ENCODE measurements at regions not wholly inside any gene's neighbourhood (a gene's known extent, or its start where the extent isn't known, plus 50 kb on each side); places are given as distances from the start of the nearest gene placed in this dataset.
"Not testable (repeated sequence)": the region's sequence is repeated elsewhere in the genome, so short reads cannot be mapped to it uniquely, and the experiment has no call there.

DNA sequence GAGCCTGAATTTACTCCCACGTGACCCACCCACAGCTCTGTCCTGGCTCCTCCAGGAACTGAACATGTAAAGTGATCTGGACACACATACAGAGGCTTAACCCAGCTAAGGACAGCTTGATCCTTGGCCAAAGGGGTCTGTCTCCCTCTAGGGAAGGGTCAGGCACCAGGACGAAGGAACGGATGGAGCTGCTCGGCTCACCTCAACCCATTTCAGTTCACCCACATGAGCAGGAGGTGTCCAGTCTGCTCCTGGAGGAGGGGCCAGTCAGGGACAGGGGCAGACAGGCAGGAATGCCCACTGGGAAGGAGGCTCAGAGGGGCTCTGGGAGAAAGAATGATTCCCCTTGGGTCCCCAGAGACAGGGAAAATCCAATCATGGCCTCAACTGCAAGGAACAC lies 567.2 kb downstream of the PTPRU start:
- H3K36me3 ChIP-seq (ENCODE audit: insufficient read depth, low read length) = no peaks in the 10 kb centered on the region
- H3K79me2 ChIP-seq (ENCODE audit: control insufficient read depth, insufficient read depth, low read length, unreplicated experiment) = no peaks in the 10 kb centered on the region
- no peak overlapping the region for H3K27ac ChIP-seq (ENCODE audit: low read depth, low read length)
- H3K4me3 ChIP-seq (ENCODE audit: low read depth, low read length) = no peak overlapping the region
- no peak overlapping the region for H2AFZ ChIP-seq (ENCODE audit: low read length, unreplicated experiment)
- H3K27me3 ChIP-seq (ENCODE audit: insufficient read depth, low read length) = peaks cover 33% of the 10 kb centered on the region
- H3K4me1 ChIP-seq (ENCODE audit: control insufficient read depth, insufficient read depth, low read length, unreplicated experiment) = no peaks in the 10 kb centered on the region

DNA sequence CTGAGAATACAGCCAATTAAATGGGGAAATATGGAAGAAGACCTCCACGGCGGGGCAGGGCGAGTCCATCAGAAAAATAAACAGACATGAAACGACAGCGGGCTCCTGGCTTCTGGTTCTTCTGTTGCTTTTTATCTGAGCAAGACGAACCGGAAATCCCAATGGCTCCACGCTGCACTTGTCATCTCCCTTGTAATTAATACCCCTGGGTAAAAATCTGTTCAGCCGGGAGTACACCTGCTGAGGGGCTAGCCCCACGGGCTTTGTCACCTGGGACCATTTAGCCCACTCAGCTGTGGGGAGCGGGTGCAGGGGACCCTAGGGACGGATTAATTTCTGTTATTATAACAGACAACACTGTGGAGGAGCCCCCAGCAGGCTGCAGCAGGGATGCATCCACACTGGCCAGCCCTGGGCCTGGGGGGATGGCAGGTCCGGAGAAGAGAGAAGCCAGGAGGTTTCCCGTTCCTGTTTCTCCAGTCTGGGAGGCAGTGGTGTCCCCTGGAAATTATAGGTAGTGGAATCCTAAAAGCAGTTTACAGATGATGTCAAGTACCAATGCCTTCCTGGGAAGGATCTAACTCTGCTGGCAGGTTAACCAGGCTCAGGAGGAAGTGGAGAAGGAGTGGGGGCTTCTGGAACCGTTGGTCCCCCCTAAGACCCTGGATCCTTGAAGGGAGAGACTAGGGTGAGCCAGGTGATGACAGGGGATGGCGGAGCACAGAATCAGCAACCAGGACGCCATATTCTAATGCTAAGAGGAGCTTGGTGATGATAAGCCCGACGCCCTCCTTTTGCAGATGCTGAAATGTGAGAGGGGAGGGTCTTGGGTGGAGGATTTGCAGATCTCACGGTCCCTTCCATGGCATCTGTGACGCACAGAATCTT lies 566.1 kb downstream of the PTPRU start:
- Histone ChIP-seq H3K36me3 (ENCODE audit: insufficient read depth, low read length) (no peaks in the 10 kb centered on the region), H2AFZ (ENCODE audit: low read length, unreplicated experiment) (no peak overlapping the region), H3K27me3 (ENCODE audit: insufficient read depth, low read length) (peaks cover 33% of the 10 kb centered on the region), H3K4me1 (ENCODE audit: control insufficient read depth, insufficient read depth, low read length, unreplicated experiment) (no peaks in the 10 kb centered on the region), H3K27ac (ENCODE audit: low read depth, low read length) (no peak overlapping the region), H3K79me2 (ENCODE audit: control insufficient read depth, insufficient read depth, low read length, unreplicated experiment) (no peaks in the 10 kb centered on the region), H3K4me3 (ENCODE audit: low read depth, low read length) (no peak overlapping the region)

DNA sequence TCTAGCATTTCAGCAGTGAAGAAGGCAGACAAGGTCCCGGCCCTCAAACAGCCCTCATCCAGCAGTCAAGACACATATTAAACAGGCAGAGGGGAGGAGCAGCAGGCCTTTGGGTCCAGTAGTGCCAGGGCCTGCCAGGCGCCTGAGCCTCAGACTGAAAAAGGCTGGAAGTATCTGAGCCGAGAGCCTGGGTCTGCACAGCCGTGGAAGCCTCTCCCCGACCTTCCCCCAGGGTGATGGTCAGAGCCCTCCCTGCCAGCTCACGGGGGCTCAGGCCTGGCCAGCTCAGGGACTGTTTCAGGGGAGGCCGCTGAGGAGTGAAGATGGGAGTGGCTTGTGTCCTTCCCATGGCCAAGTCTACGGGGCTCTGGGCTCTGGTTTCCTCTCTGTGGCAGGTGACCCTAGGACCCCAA lies 565.2 kb downstream of the PTPRU start:
- Histone ChIP-seq H2AFZ (ENCODE audit: low read length, unreplicated experiment) (no peak overlapping the region), H3K4me3 (ENCODE audit: low read depth, low read length) (no peak overlapping the region)

DNA sequence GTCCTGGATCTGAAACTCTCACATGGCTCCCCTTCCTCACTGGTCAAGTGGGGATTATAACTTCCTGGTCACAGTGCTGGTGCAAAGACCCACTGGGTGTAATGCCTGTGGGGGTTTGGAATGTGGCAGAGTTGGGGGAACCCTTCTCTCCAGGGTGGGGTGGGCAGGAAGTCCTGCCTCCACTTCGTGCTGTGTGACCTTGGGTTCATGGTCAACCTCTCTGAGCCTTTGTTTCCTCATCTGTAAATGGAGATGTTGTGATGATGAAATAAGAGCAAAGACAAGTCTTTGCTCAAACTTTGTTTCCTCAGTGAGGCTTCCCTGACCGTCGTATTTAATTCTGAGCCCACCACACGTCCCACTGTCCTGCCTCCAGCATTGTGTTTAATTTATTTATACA lies 564.7 kb downstream of the PTPRU start:
- no peaks in the 10 kb centered on the region for H3K79me2 ChIP-seq (ENCODE audit: control insufficient read depth, insufficient read depth, low read length, unreplicated experiment)
- H3K4me1 ChIP-seq (ENCODE audit: control insufficient read depth, insufficient read depth, low read length, unreplicated experiment) = no peaks in the 10 kb centered on the region
- no peak overlapping the region for H3K27ac ChIP-seq (ENCODE audit: low read depth, low read length)
- H3K27me3 ChIP-seq (ENCODE audit: insufficient read depth, low read length) = peaks cover 33% of the 10 kb centered on the region
- no peaks in the 10 kb centered on the region for H3K36me3 ChIP-seq (ENCODE audit: insufficient read depth, low read length)
- no peak overlapping the region for H2AFZ ChIP-seq (ENCODE audit: low read length, unreplicated experiment)
- no peak overlapping the region for H3K4me3 ChIP-seq (ENCODE audit: low read depth, low read length)

More for the DNA sequence above, 565.2 kb downstream of the PTPRU start:
- Histone ChIP-seq H3K79me2 (ENCODE audit: control insufficient read depth, insufficient read depth, low read length, unreplicated experiment) (no peaks in the 10 kb centered on the region), H3K36me3 (ENCODE audit: insufficient read depth, low read length) (no peaks in the 10 kb centered on the region), H3K4me1 (ENCODE audit: control insufficient read depth, insufficient read depth, low read length, unreplicated experiment) (no peaks in the 10 kb centered on the region), H3K27me3 (ENCODE audit: insufficient read depth, low read length) (peaks cover 33% of the 10 kb centered on the region), H3K27ac (ENCODE audit: low read depth, low read length) (no peak overlapping the region)

DNA sequence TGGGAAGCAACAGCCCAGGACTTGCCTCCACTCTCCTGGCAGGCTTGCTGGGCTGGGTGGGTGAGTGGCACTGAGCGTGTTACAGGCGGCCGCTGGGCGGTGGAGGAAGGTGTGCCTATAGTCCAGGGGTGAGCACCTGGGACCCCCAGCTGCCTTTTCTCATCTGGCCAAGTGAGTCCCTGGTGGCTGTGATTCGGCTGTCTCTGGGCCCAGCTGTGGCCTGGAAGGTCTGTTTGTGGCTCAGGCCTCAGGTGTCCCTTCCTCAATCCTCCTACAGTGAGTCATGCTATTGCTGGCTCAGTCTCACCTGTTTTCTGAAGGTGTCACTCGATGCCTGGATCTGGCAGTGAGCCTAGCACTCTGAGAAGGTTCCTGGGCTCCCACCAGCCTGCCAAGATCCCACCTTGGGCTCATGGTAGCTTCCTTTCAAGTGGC lies 564.2 kb downstream of the PTPRU start:
- H3K79me2 ChIP-seq (ENCODE audit: control insufficient read depth, insufficient read depth, low read length, unreplicated experiment) = no peaks in the 10 kb centered on the region
- H2AFZ ChIP-seq (ENCODE audit: low read length, unreplicated experiment) = no peak overlapping the region
- no peak overlapping the region for H3K27ac ChIP-seq (ENCODE audit: low read depth, low read length)
- no peaks in the 10 kb centered on the region for H3K4me1 ChIP-seq (ENCODE audit: control insufficient read depth, insufficient read depth, low read length, unreplicated experiment)
- no peaks in the 10 kb centered on the region for H3K36me3 ChIP-seq (ENCODE audit: insufficient read depth, low read length)
- H3K4me3 ChIP-seq (ENCODE audit: low read depth, low read length) = no peak overlapping the region
- H3K27me3 ChIP-seq (ENCODE audit: insufficient read depth, low read length) = peaks cover 33% of the 10 kb centered on the region

DNA sequence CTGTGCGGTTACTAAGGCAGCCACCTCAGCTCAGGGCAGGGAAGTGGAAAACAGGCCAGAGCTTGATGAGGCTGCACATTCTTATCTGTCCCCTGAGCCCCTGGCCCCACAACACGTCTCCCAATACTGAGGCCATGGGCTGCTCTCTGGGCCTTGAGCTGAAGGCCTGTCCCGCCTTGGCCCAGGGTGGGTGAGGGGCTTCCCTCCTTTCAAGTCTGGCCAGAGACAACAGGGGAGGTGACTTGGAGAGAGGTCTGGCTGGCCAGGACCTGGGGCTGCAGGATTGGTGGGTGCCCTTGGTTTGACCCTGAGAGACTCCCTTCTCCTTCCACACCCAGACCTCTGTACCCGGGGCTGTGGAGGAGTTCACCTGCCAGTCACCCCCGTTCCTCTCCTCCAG lies 563.8 kb downstream of the PTPRU start:
- Histone ChIP-seq H3K27me3 (ENCODE audit: insufficient read depth, low read length) (peaks cover 33% of the 10 kb centered on the region), H3K4me1 (ENCODE audit: control insufficient read depth, insufficient read depth, low read length, unreplicated experiment) (no peaks in the 10 kb centered on the region), H3K36me3 (ENCODE audit: insufficient read depth, low read length) (no peaks in the 10 kb centered on the region), H3K27ac (ENCODE audit: low read depth, low read length) (no peak overlapping the region), H3K79me2 (ENCODE audit: control insufficient read depth, insufficient read depth, low read length, unreplicated experiment) (no peaks in the 10 kb centered on the region), H2AFZ (ENCODE audit: low read length, unreplicated experiment) (no peak overlapping the region), H3K4me3 (ENCODE audit: low read depth, low read length) (no peak overlapping the region)

DNA sequence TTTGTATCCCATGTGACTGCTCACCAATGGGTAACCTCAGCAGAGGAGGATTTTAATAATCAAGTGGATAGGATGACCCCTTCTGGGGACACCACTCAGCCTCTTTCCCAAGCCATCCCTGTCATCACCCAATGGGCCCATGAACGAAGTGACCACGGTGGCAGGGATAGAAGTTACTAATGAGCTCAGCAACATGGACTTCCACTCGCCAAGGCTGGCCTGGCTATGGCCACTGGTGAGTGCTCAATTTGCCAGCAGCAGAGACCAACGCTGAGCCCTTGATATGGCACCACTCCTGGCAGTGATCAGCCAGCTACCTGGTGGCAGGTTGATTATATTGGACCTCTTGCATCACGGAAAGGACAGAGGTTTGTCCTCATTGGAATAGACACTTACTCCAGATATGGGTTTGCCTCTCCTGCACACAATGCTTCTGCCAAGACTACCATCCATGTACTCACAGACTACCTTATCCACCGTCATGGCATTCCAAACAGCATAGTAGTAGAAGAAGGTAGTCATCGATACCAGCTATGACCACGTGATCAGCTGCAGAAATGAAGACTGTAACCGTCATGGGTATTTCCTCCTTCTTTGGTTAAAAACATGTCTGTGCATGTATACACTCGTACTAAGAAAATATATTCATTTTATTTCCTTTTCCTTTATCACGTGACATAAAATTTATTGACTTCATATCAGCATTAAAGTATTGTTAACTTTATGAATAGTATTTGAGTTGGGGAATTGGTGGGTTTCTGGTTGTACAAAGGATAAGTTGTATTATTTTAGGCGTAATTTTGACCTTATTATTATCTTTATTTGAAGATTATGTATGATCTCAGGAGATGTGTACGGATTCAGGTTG lies 562.6 kb downstream of the PTPRU start:
- Histone ChIP-seq H3K4me1 (ENCODE audit: control insufficient read depth, insufficient read depth, low read length, unreplicated experiment) (no peaks in the 10 kb centered on the region), H3K4me3 (ENCODE audit: low read depth, low read length) (no peak overlapping the region), H2AFZ (ENCODE audit: low read length, unreplicated experiment) (no peak overlapping the region), H3K27me3 (ENCODE audit: insufficient read depth, low read length) (peaks cover 27% of the 10 kb centered on the region), H3K36me3 (ENCODE audit: insufficient read depth, low read length) (no peaks in the 10 kb centered on the region), H3K27ac (ENCODE audit: low read depth, low read length) (no peak overlapping the region), H3K79me2 (ENCODE audit: control insufficient read depth, insufficient read depth, low read length, unreplicated experiment) (no peaks in the 10 kb centered on the region)

DNA sequence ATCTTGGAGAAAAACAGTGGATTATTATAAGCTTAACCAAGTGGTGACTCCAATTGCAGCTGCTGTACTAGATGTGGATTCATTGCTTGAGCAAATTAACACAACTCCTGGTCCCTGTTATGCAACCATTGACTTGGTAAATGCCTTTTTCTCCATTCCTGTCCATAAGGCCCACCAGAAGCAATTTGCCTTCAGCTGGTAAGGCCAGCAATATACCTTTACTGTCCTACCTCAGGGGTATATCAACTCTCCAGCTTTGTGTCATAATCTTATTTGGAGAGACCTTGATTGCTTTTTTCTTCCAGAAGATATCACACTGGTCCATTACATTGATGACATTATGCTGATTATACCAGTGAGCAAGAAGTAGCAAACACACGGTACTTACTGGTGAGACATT lies 560.8 kb downstream of the PTPRU start:
- H3K27me3 ChIP-seq (ENCODE audit: insufficient read depth, low read length) = peaks cover 10% of the 10 kb centered on the region
- not testable (repeated sequence) for H3K4me1 ChIP-seq (ENCODE audit: control insufficient read depth, insufficient read depth, low read length, unreplicated experiment); H2AFZ ChIP-seq (ENCODE audit: low read length, unreplicated experiment); H3K27ac ChIP-seq (ENCODE audit: low read depth, low read length); H3K36me3 ChIP-seq (ENCODE audit: insufficient read depth, low read length); H3K4me3 ChIP-seq (ENCODE audit: low read depth, low read length); H3K79me2 ChIP-seq (ENCODE audit: control insufficient read depth, insufficient read depth, low read length, unreplicated experiment)

DNA sequence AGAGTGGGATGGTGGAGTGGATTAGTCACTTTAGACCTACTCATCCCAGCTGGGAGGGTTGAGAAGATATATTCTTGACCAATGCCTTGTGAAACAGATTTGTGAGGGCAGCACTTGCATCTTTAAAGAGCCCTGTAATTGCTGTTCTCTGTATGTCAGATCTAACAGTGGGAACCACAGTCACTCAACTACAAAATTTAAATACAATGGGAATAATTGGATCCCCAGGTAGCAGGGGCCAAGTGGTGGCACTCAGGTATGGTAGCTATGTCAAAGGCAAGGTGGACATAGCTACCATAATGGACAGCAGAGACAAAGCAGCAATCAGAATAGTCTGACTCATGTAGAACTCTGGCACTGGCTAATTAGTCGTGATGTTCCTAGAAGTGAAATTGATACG lies 559.6 kb downstream of the PTPRU start:
- H3K4me3 ChIP-seq (ENCODE audit: low read depth, low read length); H3K79me2 ChIP-seq (ENCODE audit: control insufficient read depth, insufficient read depth, low read length, unreplicated experiment); H3K27me3 ChIP-seq (ENCODE audit: insufficient read depth, low read length); H3K4me1 ChIP-seq (ENCODE audit: control insufficient read depth, insufficient read depth, low read length, unreplicated experiment); H3K27ac ChIP-seq (ENCODE audit: low read depth, low read length); H3K36me3 ChIP-seq (ENCODE audit: insufficient read depth, low read length); H2AFZ ChIP-seq (ENCODE audit: low read length, unreplicated experiment): not testable (repeated sequence)

DNA sequence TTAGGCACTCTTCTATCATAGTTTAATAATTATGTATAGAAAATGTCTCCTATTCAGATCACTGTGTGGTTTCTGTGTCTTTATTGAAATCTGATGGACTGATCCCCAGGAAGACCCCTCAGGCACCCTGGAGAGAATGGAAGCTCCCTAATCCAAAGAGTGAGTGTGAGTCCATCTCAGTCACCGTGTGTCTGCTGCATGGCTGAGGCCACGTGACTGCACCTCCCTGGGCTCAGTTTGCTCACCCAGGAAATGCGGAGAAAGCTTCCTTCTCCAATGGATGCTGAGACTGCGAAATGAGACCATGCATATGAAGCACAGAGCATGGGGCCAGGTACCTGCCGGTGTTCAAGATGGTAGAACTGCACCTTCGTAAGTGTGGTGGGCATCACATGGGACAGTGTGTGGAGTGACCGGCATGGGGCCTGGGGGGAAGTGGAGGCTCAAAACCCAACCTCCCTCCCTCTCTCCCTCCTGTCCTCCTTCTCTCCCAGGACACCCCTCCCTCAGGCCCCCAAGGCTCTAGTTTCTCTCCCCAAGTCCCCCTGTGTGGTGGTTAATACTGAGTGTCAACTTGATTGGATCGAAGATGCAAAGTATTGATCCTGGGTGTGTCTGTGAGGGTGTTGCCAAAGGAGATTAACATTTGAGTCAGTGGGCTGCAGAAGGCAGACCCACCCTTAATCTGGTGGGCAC lies 557.5 kb downstream of the PTPRU start:
- H3K27me3 ChIP-seq (ENCODE audit: insufficient read depth, low read length) = no peaks in the 10 kb centered on the region
- H3K27ac ChIP-seq (ENCODE audit: low read depth, low read length) = no peak overlapping the region
- H3K79me2 ChIP-seq (ENCODE audit: control insufficient read depth, insufficient read depth, low read length, unreplicated experiment) = no peaks in the 10 kb centered on the region
- no peak overlapping the region for H3K4me3 ChIP-seq (ENCODE audit: low read depth, low read length)
- no peaks in the 10 kb centered on the region for H3K36me3 ChIP-seq (ENCODE audit: insufficient read depth, low read length)
- H2AFZ ChIP-seq (ENCODE audit: low read length, unreplicated experiment) = no peak overlapping the region
- no peaks in the 10 kb centered on the region for H3K4me1 ChIP-seq (ENCODE audit: control insufficient read depth, insufficient read depth, low read length, unreplicated experiment)

All from ACC112 (cell line).